GM12878 (cell line): ENCODE measurements at regions not wholly inside any gene's neighbourhood (a gene's known extent, or its start where the extent isn't known, plus 50 kb on each side); places are given as distances from the start of the nearest gene placed in this dataset.

ENCODE experiments used
- ATAC-seq: fragments of 200-7000 bp; cut with Tn5 transposase; 3 replicates; pipeline ENCODE4 v1.9.1; 2020; ENCODE audit warnings: mild to moderate bottlenecking, moderate library complexity
- BruUV-seq: library from RNA; stranded (reverse); fragments of 400-500 nt; replicated peaks from 2 replicates; lab custom pipeline; 2021; lab: Mats Ljungman, UMichigan
- CTCF ChIA-PET: fragments of 300-600 bp; sonication (Branson Sonifier 250); formaldehyde crosslinking; extraction: SDS; loops from one replicate; lab custom pipeline; 2021; ENCODE audit warnings: inconsistent platforms; lab: Yijun Ruan, JAX
- POLR2A ChIA-PET: fragments of 350-600 bp; formaldehyde crosslinking; extraction: SDS; loops from one replicate; lab custom pipeline; 2021; ENCODE audit warnings: inconsistent platforms; lab: Charles Lee
- RAD21 ChIA-PET: fragments of 300-600 bp; sonication (Branson Sonifier 250); formaldehyde crosslinking; loops from one replicate; lab custom pipeline; 2023; ENCODE audit warnings: antibody characterized with exemption; ENCODE audit not compliant: unreplicated experiment; lab: Charles Lee
- SMC1A ChIA-PET: fragments of 300-600 bp; sonication (Branson Sonifier 250); formaldehyde crosslinking; loops from one replicate; lab custom pipeline; 2023; ENCODE audit not compliant: unreplicated experiment, uncharacterized antibody; lab: Charles Lee
- DNase-seq: peaks from one replicate; pipeline ENCODE4 v3.0.0-alpha.2; 2011; ENCODE audit warnings: low read depth, low spot score
- FAIRE-seq: peaks from 3 replicates; lab custom pipeline; 2011; peaks lifted over from hg19 to GRCh38; lab: Jason Lieb, UNC
- H2AFZ ChIP-seq: 2 replicates; pipeline ENCODE4 v1.6.0; 2011; ENCODE audit warnings: low read depth, low read length, control low read depth; ENCODE audit not compliant: control insufficient read depth
- H3K27ac ChIP-seq: 2 replicates; pipeline ENCODE4 v1.5.1; 2011; ENCODE audit warnings: control low read depth; ENCODE audit not compliant: control insufficient read depth, insufficient read depth
- H3K27me3 ChIP-seq, 2 experiments: replicated peaks in 1 of 2; 2 replicates each; pipeline versions ENCODE4 v1.6.0 to v1.6.1; 2011; ENCODE audit warnings: low read length in 1 of 2; ENCODE audit not compliant: control insufficient read depth in 2 of 2, insufficient read depth in 2 of 2
- H3K36me3 ChIP-seq, 2 experiments: 2 replicates each; pipeline ENCODE4 v1.5.1; 2011; ENCODE audit warnings: low read length in 1 of 2; ENCODE audit not compliant: control insufficient read depth in 2 of 2, insufficient read depth in 2 of 2
- H3K4me1 ChIP-seq: 2 replicates; pipeline ENCODE4 v1.6.1; 2011; ENCODE audit warnings: mild to moderate bottlenecking, low read length, moderate library complexity, mixed read lengths; ENCODE audit not compliant: control insufficient read depth, insufficient read depth
- H3K4me2 ChIP-seq: 2 replicates; pipeline ENCODE4 v1.6.0; 2011; ENCODE audit warnings: control low read depth; ENCODE audit not compliant: control insufficient read depth, insufficient read depth
- H3K4me3 ChIP-seq: fragments of 200-600 bp; sonication (generic); 2 replicates; pipeline ENCODE4 v1.5.1; 2016
- H3K79me2 ChIP-seq: 2 replicates; pipeline ENCODE4 v1.6.0; 2011; ENCODE audit warnings: low read length; ENCODE audit not compliant: control insufficient read depth, insufficient read depth
- H3K9ac ChIP-seq: 2 replicates; pipeline ENCODE4 v1.8.0; 2011; ENCODE audit warnings: low read length, control low read depth, mixed read lengths; ENCODE audit not compliant: control insufficient read depth, insufficient read depth
- H3K9me3 ChIP-seq: replicated peaks from 3 replicates; pipeline ENCODE4 v1.5.1; 2011; ENCODE audit warnings: mild to moderate bottlenecking, low read length; ENCODE audit not compliant: control insufficient read depth, insufficient read depth
- H4K20me1 ChIP-seq: 2 replicates; pipeline ENCODE4 v1.6.0; 2011; ENCODE audit not compliant: control insufficient read depth, insufficient read depth
- CREB1 ChIP-seq: IDR thresholded peaks from 2 replicates; pipeline ENCODE4 v1.6.1; 2012; ENCODE audit warnings: low read depth, mild to moderate bottlenecking, inconsistent platforms
- CTCF ChIP-seq, 3 experiments: IDR thresholded peaks in 2 of 3; conservative IDR thresholded peaks in 1 of 3; 2 replicates each; pipeline ENCODE4 v1.5.1; 2011; ENCODE audit warnings: low read depth in 3 of 3, low read length in 3 of 3, mild to moderate bottlenecking in 3 of 3, control low read depth in 2 of 3, moderate library complexity in 2 of 3, inconsistent platforms in 1 of 3, mixed read lengths in 1 of 3; ENCODE audit not compliant: control insufficient read depth in 2 of 3, insufficient read depth in 1 of 3; ENCODE audit errors: extremely low read depth in 1 of 3
- ESRRA ChIP-seq: IDR thresholded peaks from 2 replicates; pipeline ENCODE4 v1.6.1; 2012; ENCODE audit warnings: mild to moderate bottlenecking, low read length, improper control_type of control experiment
- NFYA ChIP-seq: IDR thresholded peaks from 2 replicates; pipeline ENCODE4 v1.6.1; 2011; ENCODE audit warnings: low read depth, mild to moderate bottlenecking, low read length, improper control_type of control experiment, borderline replicate concordance
- RAD21 ChIP-seq: IDR thresholded peaks from 2 replicates; pipeline ENCODE4 v1.6.1; 2011; ENCODE audit warnings: mild to moderate bottlenecking, low read depth, low read length, moderate library complexity; ENCODE audit not compliant: insufficient read depth
- SIX5 ChIP-seq: IDR thresholded peaks from 2 replicates; pipeline ENCODE4 v1.6.1; 2011; ENCODE audit warnings: mild to moderate bottlenecking, low read depth, low read length, moderate library complexity; ENCODE audit not compliant: severe bottlenecking
- SMAD1 ChIP-seq: fragments of 450-650 bp; IDR thresholded peaks from 2 replicates; pipeline ENCODE4 v1.6.1; 2018; ENCODE audit warnings: mild to moderate bottlenecking, low read depth; ENCODE audit not compliant: partially characterized antibody
- WGBS: methylation state at CpG from one replicate; pipeline ENCODE4 v1.1.6; 2016; ENCODE audit warnings: low lambda C conversion rate; ENCODE audit not compliant: insufficient replicate concordance, insufficient coverage; ENCODE audit errors: missing lambda C conversion rate; 5-methylcytosine and 5-hydroxymethylcytosine counted together
- in situ Hi-C: fragments of 300-500 bp; cut with MboI; formaldehyde crosslinking; loops from 9 replicates; pipeline ENCODE4 v1.14.3; 2018; ENCODE audit warnings: mixed read lengths
- intact Hi-C: fragments of 100-400 bp; cut with micrococcal nuclease; formaldehyde crosslinking; loops from one replicate; pipeline ENCODE4 v1.14.2; 2022; ENCODE audit not compliant: unreplicated experiment
- TF ChIP-seq, protein P1 (sequence below): fragments of 450-650 bp; IDR thresholded peaks from 2 replicates; pipeline ENCODE4 v1.6.1; 2014; ENCODE audit warnings: mild to moderate bottlenecking
- TF ChIP-seq, protein P2 (sequence below): fragments of 450-650 bp; IDR thresholded peaks from 2 replicates; pipeline ENCODE4 v1.6.1; 2016; ENCODE audit warnings: mild to moderate bottlenecking

GRCh38 chr3:164452707-164453106 is 625.6 kb downstream of the SI start (continued):
- TF ChIP-seq SIX5, result no peak
- TF ChIP-seq, protein P1, sequence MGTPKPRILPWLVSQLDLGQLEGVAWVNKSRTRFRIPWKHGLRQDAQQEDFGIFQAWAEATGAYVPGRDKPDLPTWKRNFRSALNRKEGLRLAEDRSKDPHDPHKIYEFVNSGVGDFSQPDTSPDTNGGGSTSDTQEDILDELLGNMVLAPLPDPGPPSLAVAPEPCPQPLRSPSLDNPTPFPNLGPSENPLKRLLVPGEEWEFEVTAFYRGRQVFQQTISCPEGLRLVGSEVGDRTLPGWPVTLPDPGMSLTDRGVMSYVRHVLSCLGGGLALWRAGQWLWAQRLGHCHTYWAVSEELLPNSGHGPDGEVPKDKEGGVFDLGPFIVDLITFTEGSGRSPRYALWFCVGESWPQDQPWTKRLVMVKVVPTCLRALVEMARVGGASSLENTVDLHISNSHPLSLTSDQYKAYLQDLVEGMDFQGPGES, result no peak
- TF ChIP-seq ESRRA, result no peak
- no peak for TF ChIP-seq NFYA
- TF ChIP-seq SMAD1, result no peak
- TF ChIP-seq, all 136 proteins: peak for 0

DNA sequence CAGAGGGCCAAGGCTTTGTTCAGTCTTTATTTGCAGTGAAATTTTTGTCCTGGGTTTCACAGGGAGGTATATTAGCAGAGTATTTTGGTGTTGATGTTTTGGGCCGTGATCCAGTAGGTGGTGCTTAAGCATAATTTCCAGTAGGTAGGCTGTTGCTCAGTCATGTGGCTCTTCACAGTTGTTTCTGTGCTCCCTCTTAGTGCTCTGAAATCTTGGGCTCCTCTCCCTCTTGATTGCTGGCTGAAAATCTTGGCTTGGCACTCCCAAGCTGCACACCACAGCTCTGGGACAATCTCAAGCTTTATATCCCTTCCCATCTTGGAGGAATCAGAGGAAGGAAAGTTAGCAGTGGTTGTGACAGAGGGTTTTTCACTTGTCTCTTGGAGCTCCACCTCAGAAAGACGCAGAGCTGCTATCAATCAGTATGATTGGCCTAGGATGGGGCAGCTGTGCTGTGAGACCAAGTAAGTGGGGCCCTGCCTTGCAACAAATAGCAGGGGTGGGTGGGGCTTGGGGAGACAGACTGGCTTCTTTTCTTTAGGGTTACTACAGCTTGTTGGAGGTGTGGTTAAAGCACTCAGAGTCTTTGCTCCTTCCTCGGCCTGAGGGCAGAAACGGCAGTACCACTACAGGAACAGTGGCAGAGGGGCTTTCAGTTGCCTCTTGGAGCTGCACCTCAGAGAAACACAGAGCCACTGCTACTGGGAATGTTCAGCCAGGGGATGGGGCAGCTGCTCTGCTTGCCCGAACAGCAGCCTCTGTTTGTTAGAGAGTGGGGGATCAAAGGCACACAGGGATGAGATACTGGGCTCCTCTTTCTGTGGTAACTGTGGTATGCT is 627.0 kb downstream of the SI start:
- FAIRE-seq (no peak), ATAC-seq (peak; percentile 50), DNase-seq (no peak)
- Histone ChIP-seq H3K27ac (no peak overlapping the region), H4K20me1 (no peaks in the 10 kb centered on the region), H3K4me3 (no peak overlapping the region), H3K36me3 (no peaks in the 10 kb centered on the region), H3K9me3 (no peaks in the 10 kb centered on the region), H3K4me1 (no peaks in the 10 kb centered on the region), H2AFZ (no peak overlapping the region), H3K79me2 (no peaks in the 10 kb centered on the region), H3K4me2 (no peak overlapping the region), H3K27me3 (no peaks in the 10 kb centered on the region), H3K9ac (no peak overlapping the region)
- ChIA-PET CTCF (no interaction called here), RAD21 (no interaction called here), POLR2A (no interaction called here), SMC1A (interaction anchor here (0.7 to 1.5 kb wide), 2 partner anchors 12 to 396 kb away, joined by 3 read pairs; no protein-coding TSS in a partner anchor)
- 2% methylated on average over 5 of the region's 5 CpGs for WGBS
- intact Hi-C loops (no loop called here), in situ Hi-C loops (no loop called here)
- TF ChIP-seq CREB1 (no peak), RAD21 (peak; percentile 39; the same call in 1 of the 2 replicates), CTCF (IDR thresholded peaks at IDR 0.05 in 2 of 3, conservative IDR thresholded peaks at IDR 0.05 in 1 of 3; ENCODE audit: control insufficient read depth in 2 of 3, extremely low read depth in 1 of 3, insufficient read depth in 1 of 3, low read depth in 3 of 3, low read length in 3 of 3) (peak in 1 of 3 experiments; percentile 6; a peak in 1 of 6 replicates)
- TF ChIP-seq, protein P2, sequence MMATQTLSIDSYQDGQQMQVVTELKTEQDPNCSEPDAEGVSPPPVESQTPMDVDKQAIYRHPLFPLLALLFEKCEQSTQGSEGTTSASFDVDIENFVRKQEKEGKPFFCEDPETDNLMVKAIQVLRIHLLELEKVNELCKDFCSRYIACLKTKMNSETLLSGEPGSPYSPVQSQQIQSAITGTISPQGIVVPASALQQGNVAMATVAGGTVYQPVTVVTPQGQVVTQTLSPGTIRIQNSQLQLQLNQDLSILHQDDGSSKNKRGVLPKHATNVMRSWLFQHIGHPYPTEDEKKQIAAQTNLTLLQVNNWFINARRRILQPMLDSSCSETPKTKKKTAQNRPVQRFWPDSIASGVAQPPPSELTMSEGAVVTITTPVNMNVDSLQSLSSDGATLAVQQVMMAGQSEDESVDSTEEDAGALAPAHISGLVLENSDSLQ, result 0 out of 2 replicates have a peak, but pooled peaks have one; percentile 9
- no TSS peak for BruUV-seq
